ENCODE measurements at regions not wholly inside any gene's neighbourhood (a gene's known extent, or its start where the extent isn't known, plus 50 kb on each side); places are given as distances from the start of the nearest gene placed in this dataset.
"Not testable (repeated sequence)": the region's sequence is repeated elsewhere in the genome, so short reads cannot be mapped to it uniquely, and the experiment has no call there.

GRCh38 chr10:2054728-2055127 is 317.4 kb upstream of the ADARB2 start:
- no peak for DNase-seq

DNA sequence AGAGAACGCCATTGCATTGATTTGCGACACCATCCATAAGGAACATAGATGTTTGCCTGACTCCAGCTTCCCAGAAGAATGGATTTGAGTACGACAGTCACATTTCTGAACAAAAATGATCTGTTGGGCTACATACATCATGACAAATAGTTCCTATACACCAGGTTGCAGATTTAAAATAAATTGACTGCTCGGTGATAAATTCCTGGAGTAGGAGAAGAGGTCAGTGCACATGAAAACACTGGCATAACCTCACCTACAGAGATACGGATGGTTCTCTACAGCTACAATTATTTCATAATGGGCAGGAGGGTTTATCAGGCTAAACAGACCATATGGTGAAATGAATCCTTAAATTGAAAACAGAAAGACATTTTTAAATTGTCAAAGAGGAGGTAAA is 316.5 kb upstream of the ADARB2 start:
- no peak for DNase-seq

- DNase-seq, result no peak
These were observed 313.8 kb upstream of the ADARB2 start for GRCh38 chr10:2051108-2051507.

GRCh38 chr10:2049560-2049959 is 312.2 kb upstream of the ADARB2 start:
- no peak for DNase-seq

DNA sequence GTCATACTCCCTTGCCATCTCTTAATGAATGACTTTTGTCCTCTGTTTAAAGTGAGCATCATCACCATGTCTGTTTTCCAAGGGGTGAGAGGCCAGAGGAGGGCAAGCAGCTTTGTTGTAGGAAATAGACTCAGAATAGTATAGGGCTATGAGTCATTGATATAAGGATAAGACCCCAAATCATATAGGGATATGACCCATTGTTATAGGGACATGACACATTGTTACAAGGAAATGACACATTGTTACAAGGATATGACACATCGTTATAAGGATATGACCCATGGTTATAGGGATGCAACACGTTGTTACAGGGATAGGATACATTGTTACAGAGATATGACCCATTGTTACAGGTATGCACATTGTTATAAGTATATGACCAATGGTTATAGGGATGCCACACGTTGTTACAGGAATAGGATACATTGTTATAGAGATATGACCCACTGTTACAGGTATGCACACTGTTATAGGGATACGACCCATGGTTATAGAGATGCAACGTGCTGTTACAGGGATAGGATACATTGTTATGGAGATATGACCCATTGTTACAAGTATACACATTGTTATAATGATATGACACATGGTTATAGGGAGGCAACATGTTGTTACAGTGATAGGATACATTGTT is 311.1 kb upstream of the ADARB2 start:
- DNase-seq, result no peak

DNA sequence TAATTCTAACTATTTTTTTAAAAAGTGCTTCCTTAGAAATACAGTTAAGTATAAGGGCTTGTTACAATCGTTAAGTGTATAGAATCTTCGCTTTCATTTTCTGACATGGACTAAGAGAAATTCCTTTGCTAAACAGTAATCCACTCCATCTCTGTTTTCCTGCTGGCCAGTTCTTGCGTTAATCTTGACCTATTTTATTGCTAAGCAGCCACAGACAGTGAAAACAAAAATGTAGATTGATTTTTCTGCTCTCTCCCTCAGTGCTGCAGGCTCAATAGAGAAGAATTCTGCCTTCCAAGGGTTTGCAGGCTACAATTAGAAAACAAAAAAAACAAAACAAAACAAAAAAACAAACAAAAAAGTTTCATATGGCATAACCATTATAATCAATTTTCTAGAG is 310.4 kb upstream of the ADARB2 start:
- DNase-seq, result no peak

- DNase-seq, result no peak
These were observed 306.1 kb upstream of the ADARB2 start for GRCh38 chr10:2043379-2043778.

DNA sequence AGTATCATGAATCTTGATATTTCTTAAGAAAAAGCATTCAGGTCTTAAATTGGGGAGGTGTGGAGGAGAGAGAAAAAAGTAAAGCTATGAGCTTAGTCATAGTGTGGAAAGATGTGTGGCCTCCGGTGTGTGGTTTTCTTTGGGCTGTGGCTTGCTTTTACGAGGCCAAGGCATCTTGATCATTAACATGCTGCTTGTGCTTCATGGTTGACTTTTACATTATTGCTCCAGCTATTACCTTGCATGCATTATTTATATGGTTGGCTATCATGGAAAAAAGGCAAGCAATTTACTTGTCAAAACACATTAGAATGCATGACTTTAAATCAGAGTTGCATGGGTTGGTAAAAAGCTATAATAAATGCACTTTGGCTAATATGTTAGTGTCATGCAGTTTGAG is 300.7 kb upstream of the ADARB2 start:
- no peak for DNase-seq

DNA sequence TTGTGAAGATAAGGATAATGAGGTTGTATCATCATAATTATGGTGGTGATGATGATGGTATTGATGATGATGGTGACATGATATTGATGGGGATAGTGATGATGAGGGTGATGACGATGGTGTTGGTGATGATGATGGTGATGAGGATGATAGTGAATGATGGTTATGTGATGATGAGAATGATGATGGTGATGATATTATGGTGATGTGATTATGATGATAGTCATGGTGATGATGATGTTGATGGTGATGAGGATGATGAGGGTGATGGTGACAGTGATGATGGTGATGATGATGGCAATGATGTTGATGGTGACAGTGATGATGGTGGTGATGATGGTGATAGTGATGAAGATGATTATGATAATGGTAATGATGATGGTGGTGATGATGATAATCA is 299.9 kb upstream of the ADARB2 start:
- no peak for DNase-seq

- no peak for DNase-seq
These were observed 298.9 kb upstream of the ADARB2 start for GRCh38 chr10:2036209-2036608.

- DNase-seq, result no peak
These were observed 292.7 kb upstream of the ADARB2 start for GRCh38 chr10:2030046-2030445.

DNA sequence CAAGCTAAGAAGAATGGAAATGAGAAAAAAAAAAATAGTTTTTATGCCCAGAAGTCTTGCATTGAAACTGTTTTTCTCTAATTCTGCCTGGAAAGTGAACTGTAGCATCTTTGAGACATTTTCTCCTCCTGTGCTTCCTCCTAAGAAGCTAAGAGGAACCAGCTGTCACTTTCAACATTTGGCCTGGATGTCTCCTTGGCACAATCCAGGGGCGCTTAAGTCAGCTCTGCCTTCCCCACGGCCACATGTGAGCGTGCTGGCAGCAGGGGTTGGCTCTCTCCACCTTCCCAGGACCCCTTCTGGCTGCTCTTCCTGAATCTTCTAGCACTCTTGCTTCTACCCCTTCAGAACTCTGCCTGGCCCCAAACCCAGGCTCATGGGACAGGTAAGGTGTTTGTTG is 289.6 kb upstream of the ADARB2 start:
- DNase-seq, result no peak

- DNase-seq, result not testable (repeated sequence)
These were observed 287.4 kb upstream of the ADARB2 start for GRCh38 chr10:2024750-2025149.

DNA sequence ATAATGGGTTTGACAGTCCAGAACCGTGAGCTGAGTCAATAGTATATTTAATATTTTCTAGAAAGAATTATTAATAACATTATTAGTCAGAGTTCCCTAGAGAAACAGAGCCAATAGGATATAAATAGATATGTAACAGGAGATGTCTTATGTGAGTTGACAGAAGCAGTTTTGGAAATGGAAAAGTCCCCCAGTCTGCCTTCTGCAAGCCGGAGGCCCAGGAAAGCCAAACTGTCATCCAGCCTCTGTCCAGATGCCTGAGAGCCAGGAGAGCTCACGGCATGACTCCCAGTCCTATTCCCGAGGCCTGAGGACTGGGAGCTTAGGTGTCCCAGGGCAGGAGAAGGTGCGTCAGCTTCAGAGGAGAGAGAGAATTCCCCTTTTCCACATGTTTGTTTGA is 286.4 kb upstream of the ADARB2 start:
- no peak for DNase-seq

DNA sequence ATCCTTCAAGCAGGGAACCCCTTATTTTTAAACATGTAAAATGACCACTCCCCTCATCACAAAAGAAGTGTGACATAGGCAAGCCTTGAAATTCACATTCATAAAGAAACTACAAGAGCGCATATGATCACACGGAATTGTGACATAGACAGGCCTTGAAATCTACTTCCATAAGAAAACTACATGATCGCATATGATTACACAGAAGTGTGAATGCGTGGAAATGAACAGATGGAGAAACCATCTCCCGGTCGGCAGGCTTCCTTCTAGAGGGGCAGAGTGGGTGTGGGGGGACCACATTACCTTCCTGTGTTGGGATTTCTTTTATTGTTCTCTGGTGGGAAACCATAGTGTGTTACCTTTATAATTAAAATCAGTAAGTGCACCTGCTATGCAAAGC is 285.1 kb upstream of the ADARB2 start:
- no peak for DNase-seq

- DNase-seq, result no peak
These were observed 283.5 kb upstream of the ADARB2 start for GRCh38 chr10:2020836-2021235.

DNA sequence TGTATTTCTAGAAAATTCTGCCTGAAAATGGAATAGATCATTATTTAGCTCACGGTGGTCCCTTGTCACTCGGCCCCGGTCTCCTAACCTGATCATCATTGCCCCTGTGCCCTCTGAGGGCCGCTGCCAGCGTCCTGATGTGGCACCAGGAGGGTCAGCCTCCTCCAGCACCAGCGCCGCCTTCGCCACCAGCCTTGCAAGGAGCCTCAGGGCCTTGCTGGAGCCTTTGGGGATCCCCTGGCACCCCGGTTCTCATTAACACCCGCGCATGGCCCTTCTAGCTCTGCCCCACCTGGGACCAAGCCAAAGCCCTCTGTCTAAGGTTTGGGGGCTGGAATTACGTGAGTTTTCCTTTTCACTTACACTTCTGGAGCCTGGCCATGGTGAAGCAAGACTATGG is 282.5 kb upstream of the ADARB2 start:
- DNase-seq, result no peak

DNA sequence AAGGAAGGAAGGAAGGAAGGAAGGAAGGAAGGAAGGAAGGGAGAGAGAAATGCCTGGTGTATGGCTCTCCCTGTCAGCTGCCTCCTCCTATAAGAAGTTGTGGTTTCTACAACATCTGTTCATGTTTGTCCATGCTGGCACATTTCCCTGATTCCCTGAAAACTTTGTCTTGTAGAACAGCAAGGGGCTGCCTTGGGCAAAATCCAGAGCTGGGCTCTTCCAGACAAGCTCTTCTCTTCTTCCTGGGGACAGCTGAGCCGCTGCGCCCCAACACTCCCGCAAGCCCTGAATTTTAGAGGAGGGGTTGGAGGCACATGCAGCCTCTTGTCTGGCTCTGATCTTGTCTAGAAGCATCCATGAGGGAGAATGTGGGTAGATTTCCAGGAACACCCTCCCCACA is 282.0 kb upstream of the ADARB2 start:
- no peak for DNase-seq

DNA sequence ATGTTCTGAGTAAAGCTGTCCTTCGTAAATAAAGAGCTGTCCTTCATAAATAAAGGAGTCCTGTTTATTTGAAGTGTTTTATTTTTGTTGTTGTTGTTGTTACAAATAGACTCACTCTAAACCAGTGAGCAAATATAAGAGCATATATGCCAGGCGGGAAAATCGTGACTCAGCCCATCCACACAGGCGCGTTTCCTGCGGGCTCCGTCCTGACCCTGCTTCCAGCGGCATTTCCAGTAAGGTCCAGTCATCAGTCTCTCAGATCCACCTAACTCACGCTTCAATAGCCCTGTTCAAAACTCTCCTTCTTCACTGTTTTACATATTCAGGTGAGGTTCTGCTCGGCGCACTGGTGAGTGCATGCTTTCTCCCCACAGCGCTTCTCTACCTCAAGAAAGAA is 277.2 kb upstream of the ADARB2 start:
- no peak for DNase-seq

- no peak for DNase-seq
These were observed 274.9 kb upstream of the ADARB2 start for GRCh38 chr10:2012209-2012608.

- no peak for DNase-seq
These were observed 273.9 kb upstream of the ADARB2 start for GRCh38 chr10:2011106-2011716.

DNA sequence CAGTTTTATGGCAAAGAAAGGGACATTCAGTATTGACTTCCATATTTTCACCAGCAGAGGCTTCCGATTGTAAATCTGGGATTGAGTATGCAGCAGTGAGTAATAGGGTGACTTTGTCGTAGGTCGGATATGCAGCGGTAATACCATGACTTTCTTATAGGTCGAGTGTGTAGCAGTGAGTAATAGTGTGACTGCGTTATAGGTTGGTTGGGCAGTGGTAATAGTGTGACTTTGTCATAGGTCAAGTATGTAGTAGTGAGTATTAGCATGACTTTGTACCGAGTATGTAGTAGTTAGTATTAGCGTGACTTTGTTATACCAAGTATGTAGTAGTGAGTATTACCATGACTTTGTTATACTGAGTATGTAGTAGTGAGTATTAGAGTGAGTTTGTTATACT is 268.2 kb upstream of the ADARB2 start:
- DNase-seq, result no peak

DNA sequence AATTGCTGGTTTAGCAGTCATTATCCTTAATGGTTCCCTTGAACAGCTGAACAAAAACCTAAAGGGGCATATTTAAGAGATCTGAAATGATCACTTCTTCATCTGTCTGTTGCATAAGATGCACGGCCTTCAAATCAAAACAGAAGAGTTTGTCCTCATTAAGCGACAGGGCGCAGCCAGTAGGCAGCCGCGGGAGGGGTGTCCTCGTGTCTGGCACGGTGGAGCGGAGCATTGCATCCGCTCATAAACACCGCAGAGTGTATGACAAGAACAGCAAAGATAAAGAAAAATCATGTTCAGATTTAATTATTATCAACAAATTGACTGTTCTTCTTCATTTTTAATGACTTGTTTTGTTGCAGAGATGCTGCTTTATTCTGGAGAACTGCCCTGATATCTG is 255.6 kb upstream of the ADARB2 start:
- no peak for DNase-seq

- no peak for DNase-seq
These were observed 251.8 kb upstream of the ADARB2 start for GRCh38 chr10:1989090-1989489.

DNA sequence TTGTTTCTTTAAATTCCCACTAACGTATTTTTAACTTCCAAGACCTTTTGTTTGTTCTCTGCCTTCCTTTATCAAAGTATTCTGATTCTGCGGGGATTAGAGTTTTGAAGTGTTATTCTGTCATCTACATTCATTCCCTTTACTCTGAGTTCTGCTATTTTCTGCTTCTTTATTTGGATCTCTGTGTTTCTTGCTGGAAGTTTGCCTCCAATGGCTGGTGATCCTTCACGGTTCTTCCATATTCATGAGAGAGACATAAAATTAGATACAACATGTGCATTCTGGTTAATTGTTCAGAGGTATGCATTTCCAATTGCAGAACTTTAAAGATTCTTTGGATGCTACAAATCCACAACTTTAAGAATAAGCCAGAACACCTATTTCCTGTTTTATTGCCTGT is 244.7 kb upstream of the ADARB2 start:
- no peak for DNase-seq
